ENCODE measurements at regions not wholly inside any gene's neighbourhood (a gene's known extent, or its start where the extent isn't known, plus 50 kb on each side); places are given as distances from the start of the nearest gene placed in this dataset.

GRCh38 chr5:178808886-178809285 is 50.9 kb upstream of the ZNF354B start:
- H3K27ac ChIP-seq = no peak overlapping the region
- DNase-seq (ENCODE audit: low read depth, low spot score) = no peak

GRCh38 chr5:178801021-178801420 is 58.7 kb upstream of the ZNF354B start:
- no peak for DNase-seq (ENCODE audit: low read depth, low spot score)
- no peak overlapping the region for H3K27ac ChIP-seq

- DNase-seq (ENCODE audit: low read depth, low spot score) = no peak
- H3K27ac ChIP-seq = no peak overlapping the region
These were observed 62.0 kb upstream of the ZNF354B start for GRCh38 chr5:178797546-178798440.

- H3K27ac ChIP-seq = no peak overlapping the region
- no peak for DNase-seq (ENCODE audit: low read depth, low spot score)
These were observed 62.6 kb upstream of the ZNF354B start for GRCh38 chr5:178797101-178797521.

GRCh38 chr5:178796165-178796945 is 63.4 kb upstream of the ZNF354B start:
- no peak overlapping the region for H3K27ac ChIP-seq
- no peak for DNase-seq (ENCODE audit: low read depth, low spot score)

GRCh38 chr5:178794433-178794832 is 64.0 kb upstream of the ZNF354A start:
- DNase-seq (ENCODE audit: low read depth, low spot score) = no peak
- no peak overlapping the region for H3K27ac ChIP-seq

- no peak overlapping the region for H3K27ac ChIP-seq
- DNase-seq (ENCODE audit: low read depth, low spot score) = no peak
These were observed 63.2 kb upstream of the ZNF354A start for GRCh38 chr5:178793696-178794095.

- no peak overlapping the region for H3K27ac ChIP-seq
- DNase-seq (ENCODE audit: low read depth, low spot score) = no peak
These were observed 62.7 kb upstream of the ZNF354A start for GRCh38 chr5:178793151-178793550.

- DNase-seq (ENCODE audit: low read depth, low spot score) = no peak
These were observed 61.5 kb upstream of the ZNF354A start for GRCh38 chr5:178791976-178792375.

GRCh38 chr5:178790371-178790770 is 59.9 kb upstream of the ZNF354A start:
- no peak for DNase-seq (ENCODE audit: low read depth, low spot score)
- no peak overlapping the region for H3K27ac ChIP-seq

More at GRCh38 chr5:178791976-178792375, 61.5 kb upstream of the ZNF354A start:
- no peak overlapping the region for H3K27ac ChIP-seq

GRCh38 chr5:178788381-178789085 is 58.1 kb upstream of the ZNF354A start:
- no peak for DNase-seq (ENCODE audit: low read depth, low spot score)
- no peak overlapping the region for H3K27ac ChIP-seq

GRCh38 chr5:178787889-178788288 is 57.4 kb upstream of the ZNF354A start:
- DNase-seq (ENCODE audit: low read depth, low spot score) = no peak
- H3K27ac ChIP-seq = peak overlapping the region; percentile 20

- peak; percentile 85 for DNase-seq (ENCODE audit: low read depth, low spot score)
- H3K27ac ChIP-seq = peak overlapping the region; percentile 20
These were observed 56.5 kb upstream of the ZNF354A start for GRCh38 chr5:178786859-178787499.

- DNase-seq (ENCODE audit: low read depth, low spot score) = no peak
- peak overlapping the region; percentile 20 for H3K27ac ChIP-seq
These were observed 56.0 kb upstream of the ZNF354A start for GRCh38 chr5:178786417-178786816.

- no peak for DNase-seq (ENCODE audit: low read depth, low spot score)
These were observed 55.5 kb upstream of the ZNF354A start for GRCh38 chr5:178785999-178786398.

GRCh38 chr5:178784391-178784790 is 53.9 kb upstream of the ZNF354A start:
- H3K27ac ChIP-seq = no peak overlapping the region
- DNase-seq (ENCODE audit: low read depth, low spot score) = no peak

More at GRCh38 chr5:178785999-178786398, 55.5 kb upstream of the ZNF354A start:
- no peak overlapping the region for H3K27ac ChIP-seq

GRCh38 chr5:178781936-178782335 is 51.5 kb upstream of the ZNF354A start:
- no peak for DNase-seq (ENCODE audit: low read depth, low spot score)
- H3K27ac ChIP-seq = no peak overlapping the region

GRCh38 chr5:178780581-178781498 is 50.4 kb upstream of the ZNF354A start:
- H3K27ac ChIP-seq = no peak overlapping the region
- DNase-seq (ENCODE audit: low read depth, low spot score) = no peak
